HCT116 (cell line): ENCODE measurements at regions not wholly inside any gene's neighbourhood (a gene's known extent, or its start where the extent isn't known, plus 50 kb on each side); places are given as distances from the start of the nearest gene placed in this dataset.

Experiments
- EGR1 ChIP-seq: IDR thresholded peaks from 2 replicates; pipeline ENCODE4 v1.6.1; 2012; ENCODE audit warnings: low read depth
- EZH2 ChIP-seq: fragments of 200-600 bp; sonication (generic); IDR thresholded peaks from 2 replicates; pipeline ENCODE4 v1.6.1; 2017; ENCODE audit warnings: antibody characterized with exemption, mixed run types
- EZH2phosphoT487 ChIP-seq: fragments of 200-600 bp; IDR thresholded peaks from 2 replicates; pipeline ENCODE4 v1.6.1; 2018; ENCODE audit warnings: antibody characterized with exemption, borderline replicate concordance
- JUND ChIP-seq: IDR thresholded peaks from 2 replicates; pipeline ENCODE4 v1.6.1; 2012
- MAX ChIP-seq: IDR thresholded peaks from 2 replicates; pipeline ENCODE4 v1.6.1; 2012
- POLR2A ChIP-seq: IDR thresholded peaks from 2 replicates; pipeline ENCODE4 v1.7.0; 2011; ENCODE audit warnings: borderline replicate concordance; ENCODE audit not compliant: insufficient read depth, insufficient read length; ENCODE audit errors: extremely low read depth
- SRF ChIP-seq: IDR thresholded peaks from 2 replicates; pipeline ENCODE4 v1.6.1; 2012; ENCODE audit warnings: low read depth
- TCF7L2 ChIP-seq: IDR thresholded peaks from 2 replicates; pipeline ENCODE4 v1.7.0; 2011; ENCODE audit warnings: borderline replicate concordance, inconsistent platforms; ENCODE audit not compliant: insufficient read depth, insufficient read length; ENCODE audit errors: extremely low read depth
- YY1 ChIP-seq: IDR thresholded peaks from 2 replicates; pipeline ENCODE4 v1.6.1; 2011; ENCODE audit warnings: low read length, low read depth, moderate library complexity, mild to moderate bottlenecking; ENCODE audit not compliant: insufficient replicate concordance; ENCODE audit errors: extremely low read depth
- ZFX ChIP-seq: fragments of 450-650 bp; IDR thresholded peaks from 2 replicates; pipeline ENCODE4 v1.6.1; 2017
- TF ChIP-seq, protein P1 (sequence below), 3 experiments: fragments of 200-600 bp in 1 of 3; sonication (generic) in 1 of 3; IDR thresholded peaks in 2 of 3; conservative IDR thresholded peaks in 1 of 3; 2 replicates each; pipeline ENCODE4 v1.5.1; 2012 to 2017; ENCODE audit warnings: low read depth in 2 of 3, low read length in 2 of 3, antibody characterized with exemption in 1 of 3, borderline replicate concordance in 1 of 3, control low read depth in 1 of 3, mild to moderate bottlenecking in 1 of 3, mixed read lengths in 1 of 3, mixed run types in 1 of 3, moderate library complexity in 1 of 3; ENCODE audit not compliant: insufficient read depth in 1 of 3

GRCh38 chr14:53668897-53669296, 287.7 kb downstream of the BMP4 start:
- TF ChIP-seq, protein P1, sequence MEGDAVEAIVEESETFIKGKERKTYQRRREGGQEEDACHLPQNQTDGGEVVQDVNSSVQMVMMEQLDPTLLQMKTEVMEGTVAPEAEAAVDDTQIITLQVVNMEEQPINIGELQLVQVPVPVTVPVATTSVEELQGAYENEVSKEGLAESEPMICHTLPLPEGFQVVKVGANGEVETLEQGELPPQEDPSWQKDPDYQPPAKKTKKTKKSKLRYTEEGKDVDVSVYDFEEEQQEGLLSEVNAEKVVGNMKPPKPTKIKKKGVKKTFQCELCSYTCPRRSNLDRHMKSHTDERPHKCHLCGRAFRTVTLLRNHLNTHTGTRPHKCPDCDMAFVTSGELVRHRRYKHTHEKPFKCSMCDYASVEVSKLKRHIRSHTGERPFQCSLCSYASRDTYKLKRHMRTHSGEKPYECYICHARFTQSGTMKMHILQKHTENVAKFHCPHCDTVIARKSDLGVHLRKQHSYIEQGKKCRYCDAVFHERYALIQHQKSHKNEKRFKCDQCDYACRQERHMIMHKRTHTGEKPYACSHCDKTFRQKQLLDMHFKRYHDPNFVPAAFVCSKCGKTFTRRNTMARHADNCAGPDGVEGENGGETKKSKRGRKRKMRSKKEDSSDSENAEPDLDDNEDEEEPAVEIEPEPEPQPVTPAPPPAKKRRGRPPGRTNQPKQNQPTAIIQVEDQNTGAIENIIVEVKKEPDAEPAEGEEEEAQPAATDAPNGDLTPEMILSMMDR (IDR thresholded peaks at IDR 0.05 in 2 of 3, conservative IDR thresholded peaks at IDR 0.05 in 1 of 3; ENCODE audit: borderline replicate concordance in 1 of 3, insufficient read depth in 1 of 3, low read depth in 2 of 3, low read length in 2 of 3) = no peak
- TF ChIP-seq EZH2phosphoT487 = no peak
- no peak for TF ChIP-seq MAX
- no peak for TF ChIP-seq TCF7L2
- no peak for TF ChIP-seq ZFX
- TF ChIP-seq POLR2A = no peak
- TF ChIP-seq JUND = no peak
- TF ChIP-seq EZH2 = no peak
- no peak for TF ChIP-seq YY1
- no peak for TF ChIP-seq SRF
- no peak for TF ChIP-seq EGR1
